NB4 (cell line): ENCODE measurements at regions not wholly inside any gene's neighbourhood (a gene's known extent, or its start where the extent isn't known, plus 50 kb on each side); places are given as distances from the start of the nearest gene placed in this dataset.

Experiments
- DNase-seq: peaks from one replicate; pipeline ENCODE4 v3.0.0; 2010; ENCODE audit warnings: low read depth
- H3K4me3 ChIP-seq: one replicate; pipeline ENCODE4 v1.5.1; 2011; ENCODE audit warnings: mild to moderate bottlenecking, low read depth, low read length, moderate library complexity
- CTCF ChIP-seq: IDR thresholded peaks from one replicate; pipeline ENCODE4 v1.5.1; 2012; ENCODE audit warnings: low read depth, low read length
- MAX ChIP-seq: IDR thresholded peaks from 2 replicates; pipeline ENCODE4 v1.6.1; 2011; ENCODE audit warnings: low read depth, low read length
- MYC ChIP-seq: IDR thresholded peaks from 2 replicates; pipeline ENCODE4 v1.6.1; 2011; ENCODE audit warnings: low read depth, low read length
- POLR2A ChIP-seq: IDR thresholded peaks from 2 replicates; pipeline ENCODE4 v1.6.1; 2011; ENCODE audit warnings: mild to moderate bottlenecking; ENCODE audit not compliant: insufficient read length; ENCODE audit errors: extremely low read depth

- TF ChIP-seq CTCF (no peak), POLR2A (no peak), MAX (no peak), MYC (no peak)
- DNase-seq = no peak
Measured at GRCh38 chr5:114952876-114953275, 216.8 kb downstream of the TRIM36 start.

GRCh38 chr5:114949756-114950155, 220.0 kb downstream of the TRIM36 start:
- DNase-seq = no peak
- TF ChIP-seq CTCF (no peak), MAX (no peak), MYC (no peak), POLR2A (no peak)

More at GRCh38 chr5:114952876-114953275, 216.8 kb downstream of the TRIM36 start:
- no peak overlapping the region for H3K4me3 ChIP-seq

GRCh38 chr5:114948986-114949621, 220.6 kb downstream of the TRIM36 start:
- no peak for TF ChIP-seq CTCF
- no peak for TF ChIP-seq MAX
- TF ChIP-seq POLR2A = no peak
- no peak for TF ChIP-seq MYC
- peak; percentile 38 for DNase-seq
- no peak overlapping the region for H3K4me3 ChIP-seq

More at GRCh38 chr5:114949756-114950155, 220.0 kb downstream of the TRIM36 start:
- no peak overlapping the region for H3K4me3 ChIP-seq

GRCh38 chr5:114948363-114948762, 221.3 kb downstream of the TRIM36 start:
- TF ChIP-seq POLR2A (no peak), CTCF (no peak), MAX (no peak), MYC (no peak)
- no peak for DNase-seq
- no peak overlapping the region for H3K4me3 ChIP-seq

- no peak for DNase-seq
- TF ChIP-seq MYC (no peak), CTCF (no peak), POLR2A (no peak), MAX (no peak)
- no peak overlapping the region for H3K4me3 ChIP-seq
Measured at GRCh38 chr5:114940709-114941108, 229.0 kb downstream of the TRIM36 start.
